Fibroblast of lung (primary cell): ENCODE measurements at regions not wholly inside any gene's neighbourhood (a gene's known extent, or its start where the extent isn't known, plus 50 kb on each side); places are given as distances from the start of the nearest gene placed in this dataset.

Experiments used
- DNase-seq, 2 donors: peaks; one replicate each; pipeline versions ENCODE4 v3.0.0 to v3.0.0-alpha.2; 2010; ENCODE audit warnings: low read depth in 2 of 2
- H2AFZ ChIP-seq: 2 replicates; pipeline ENCODE4 v1.5.1; 2012; ENCODE audit warnings: low read length, control low read depth, inconsistent platforms
- H3K27ac ChIP-seq: 2 replicates; pipeline ENCODE4 v1.5.1; 2011; ENCODE audit warnings: low read length, control low read depth; ENCODE audit not compliant: insufficient read depth
- H3K27me3 ChIP-seq: 2 replicates; pipeline ENCODE4 v1.5.1; 2011; ENCODE audit warnings: mild to moderate bottlenecking, low read length; ENCODE audit not compliant: control insufficient read depth, insufficient read depth
- H3K36me3 ChIP-seq: 2 replicates; pipeline ENCODE4 v1.5.1; 2011; ENCODE audit warnings: low read length; ENCODE audit not compliant: control insufficient read depth, insufficient read depth
- H3K4me1 ChIP-seq: 2 replicates; pipeline ENCODE4 v1.5.1; 2011; ENCODE audit warnings: low read length; ENCODE audit not compliant: control insufficient read depth, insufficient read depth; ENCODE audit errors: extremely low read depth
- H3K4me2 ChIP-seq: 2 replicates; pipeline ENCODE4 v1.5.1; 2011; ENCODE audit warnings: low read length, control low read depth; ENCODE audit not compliant: insufficient read depth; ENCODE audit errors: extremely low read depth
- H3K4me3 ChIP-seq, 4 experiments: fragments of 200-600 bp in 1 of 4; sonication (generic) in 1 of 4; replicated peaks in 1 of 4; 2 replicates each; pipeline ENCODE4 v1.5.1; 2011 to 2016; ENCODE audit warnings: low read length in 4 of 4, low read depth in 3 of 4, mild to moderate bottlenecking in 3 of 4, control low read depth in 2 of 4, inconsistent platforms in 1 of 4, mixed read lengths in 1 of 4; ENCODE audit not compliant: insufficient read depth in 1 of 4; ENCODE audit errors: control extremely low read depth in 1 of 4
- H3K79me2 ChIP-seq: 2 replicates; pipeline ENCODE4 v1.5.1; 2012; ENCODE audit warnings: mild to moderate bottlenecking, low read length, inconsistent platforms; ENCODE audit not compliant: control insufficient read depth, insufficient read depth
- H3K9ac ChIP-seq: 2 replicates; pipeline ENCODE4 v1.5.1; 2011; ENCODE audit warnings: mild to moderate bottlenecking, low read length, control low read depth; ENCODE audit not compliant: insufficient read depth
- H3K9me3 ChIP-seq: 2 replicates; pipeline ENCODE4 v1.5.1; 2012; ENCODE audit warnings: low read depth, low read length; ENCODE audit not compliant: control insufficient read depth, insufficient read depth
- H4K20me1 ChIP-seq: 2 replicates; pipeline ENCODE4 v1.5.1; 2011; ENCODE audit warnings: low read length; ENCODE audit not compliant: control insufficient read depth, insufficient read depth; ENCODE audit errors: extremely low read depth
- EZH2 ChIP-seq: IDR thresholded peaks from 2 replicates; pipeline ENCODE4 v1.5.1; 2012; ENCODE audit warnings: low read length, control low read depth, mild to moderate bottlenecking; ENCODE audit errors: missing control alignments
- TF ChIP-seq, protein P1 (sequence below), 2 donors: IDR thresholded peaks in 1 of 2; conservative IDR thresholded peaks in 1 of 2; 1 replicate in 1 of 2; 2 replicates in 1 of 2; pipeline ENCODE4 v1.5.1; 2011 to 2012; ENCODE audit warnings: low read length in 2 of 2, control low read depth in 1 of 2, inconsistent platforms in 1 of 2, low read depth in 1 of 2, mild to moderate bottlenecking in 1 of 2

- no peak overlapping the region for H3K27ac ChIP-seq
These were observed 289.8 kb upstream of the SPRED2 start for GRCh38 chr2:65722028-65722778.

GRCh38 chr2:65716698-65717097 is 284.3 kb upstream of the SPRED2 start:
- peak in 1 of 2 donors; percentile 3 for DNase-seq

More at GRCh38 chr2:65722028-65722778, 289.8 kb upstream of the SPRED2 start:
- H3K4me1 ChIP-seq = no peaks in the 10 kb centered on the region
- H2AFZ ChIP-seq = no peak overlapping the region
- H3K9me3 ChIP-seq = no peaks in the 10 kb centered on the region
- no peaks in the 10 kb centered on the region for H4K20me1 ChIP-seq
- H3K9ac ChIP-seq = no peak overlapping the region
- no peak overlapping the region for H3K4me3 ChIP-seq
- peak; percentile 32 to 51 for DNase-seq
- H3K79me2 ChIP-seq = no peaks in the 10 kb centered on the region
- no peaks in the 10 kb centered on the region for H3K36me3 ChIP-seq
- no peak overlapping the region for H3K4me2 ChIP-seq
- TF ChIP-seq EZH2 = no peak
- TF ChIP-seq, protein P1, sequence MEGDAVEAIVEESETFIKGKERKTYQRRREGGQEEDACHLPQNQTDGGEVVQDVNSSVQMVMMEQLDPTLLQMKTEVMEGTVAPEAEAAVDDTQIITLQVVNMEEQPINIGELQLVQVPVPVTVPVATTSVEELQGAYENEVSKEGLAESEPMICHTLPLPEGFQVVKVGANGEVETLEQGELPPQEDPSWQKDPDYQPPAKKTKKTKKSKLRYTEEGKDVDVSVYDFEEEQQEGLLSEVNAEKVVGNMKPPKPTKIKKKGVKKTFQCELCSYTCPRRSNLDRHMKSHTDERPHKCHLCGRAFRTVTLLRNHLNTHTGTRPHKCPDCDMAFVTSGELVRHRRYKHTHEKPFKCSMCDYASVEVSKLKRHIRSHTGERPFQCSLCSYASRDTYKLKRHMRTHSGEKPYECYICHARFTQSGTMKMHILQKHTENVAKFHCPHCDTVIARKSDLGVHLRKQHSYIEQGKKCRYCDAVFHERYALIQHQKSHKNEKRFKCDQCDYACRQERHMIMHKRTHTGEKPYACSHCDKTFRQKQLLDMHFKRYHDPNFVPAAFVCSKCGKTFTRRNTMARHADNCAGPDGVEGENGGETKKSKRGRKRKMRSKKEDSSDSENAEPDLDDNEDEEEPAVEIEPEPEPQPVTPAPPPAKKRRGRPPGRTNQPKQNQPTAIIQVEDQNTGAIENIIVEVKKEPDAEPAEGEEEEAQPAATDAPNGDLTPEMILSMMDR (conservative IDR thresholded peaks at IDR 0.05 in 1 of 2, IDR thresholded peaks at IDR 0.05 in 1 of 2; ENCODE audit: low read depth in 1 of 2, low read length in 2 of 2) = peak; percentile 15 to 40
- H3K27me3 ChIP-seq = no peaks in the 10 kb centered on the region

DNA sequence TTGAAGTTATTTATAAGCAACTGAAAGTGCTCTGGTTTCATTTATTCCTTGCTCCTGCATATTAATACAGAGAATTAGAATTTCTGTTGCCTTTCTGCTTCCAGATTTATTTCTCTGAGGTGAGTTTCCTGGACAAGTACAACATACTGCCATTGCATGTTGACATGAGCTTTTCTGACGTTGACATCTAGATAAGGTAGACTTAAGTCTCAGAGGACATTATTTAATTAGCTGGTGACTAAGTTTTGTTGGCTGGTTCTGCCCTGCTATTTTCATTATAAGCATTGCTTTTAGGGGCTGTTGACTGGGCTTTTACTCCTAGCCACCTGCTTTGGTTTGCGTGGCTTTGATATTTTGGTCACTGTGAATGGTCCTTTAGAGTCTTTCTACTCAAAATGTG is 282.9 kb upstream of the SPRED2 start:
- H3K9ac ChIP-seq = no peak overlapping the region
- no peak overlapping the region for H3K4me3 ChIP-seq
- H3K79me2 ChIP-seq = no peaks in the 10 kb centered on the region
- H2AFZ ChIP-seq = no peak overlapping the region
- TF ChIP-seq, protein P1 (conservative IDR thresholded peaks at IDR 0.05 in 1 of 2, IDR thresholded peaks at IDR 0.05 in 1 of 2; ENCODE audit: low read depth in 1 of 2, low read length in 2 of 2) = no peak
- no peak for TF ChIP-seq EZH2
- DNase-seq = no peak
- no peaks in the 10 kb centered on the region for H3K4me1 ChIP-seq
- no peak overlapping the region for H3K27ac ChIP-seq
- H4K20me1 ChIP-seq = no peaks in the 10 kb centered on the region
- no peaks in the 10 kb centered on the region for H3K27me3 ChIP-seq
- no peaks in the 10 kb centered on the region for H3K9me3 ChIP-seq
- no peak overlapping the region for H3K4me2 ChIP-seq
- H3K36me3 ChIP-seq = no peaks in the 10 kb centered on the region

More at GRCh38 chr2:65716698-65717097, 284.3 kb upstream of the SPRED2 start:
- no peaks in the 10 kb centered on the region for H3K79me2 ChIP-seq
- H3K4me1 ChIP-seq = no peaks in the 10 kb centered on the region
- H3K4me3 ChIP-seq = no peak overlapping the region
- H3K4me2 ChIP-seq = no peak overlapping the region
- no peak for TF ChIP-seq EZH2
- TF ChIP-seq, protein P1 (conservative IDR thresholded peaks at IDR 0.05 in 1 of 2, IDR thresholded peaks at IDR 0.05 in 1 of 2; ENCODE audit: low read depth in 1 of 2, low read length in 2 of 2) = no peak
- no peak overlapping the region for H3K27ac ChIP-seq
- H2AFZ ChIP-seq = no peak overlapping the region
- no peaks in the 10 kb centered on the region for H3K27me3 ChIP-seq
- no peaks in the 10 kb centered on the region for H4K20me1 ChIP-seq
- no peaks in the 10 kb centered on the region for H3K9me3 ChIP-seq
- H3K9ac ChIP-seq = no peak overlapping the region
- H3K36me3 ChIP-seq = no peaks in the 10 kb centered on the region
